GM12878 (cell line): ENCODE measurements at regions not wholly inside any gene's neighbourhood (a gene's known extent, or its start where the extent isn't known, plus 50 kb on each side); places are given as distances from the start of the nearest gene placed in this dataset.

ENCODE experiments used
- ATAC-seq: fragments of 200-7000 bp; cut with Tn5 transposase; 3 replicates; pipeline ENCODE4 v1.9.1; 2020; ENCODE audit warnings: mild to moderate bottlenecking, moderate library complexity
- BruUV-seq: library from RNA; stranded (reverse); fragments of 400-500 nt; replicated peaks from 2 replicates; lab custom pipeline; 2021; lab: Mats Ljungman, UMichigan
- CTCF ChIA-PET: fragments of 300-600 bp; sonication (Branson Sonifier 250); formaldehyde crosslinking; extraction: SDS; loops from one replicate; lab custom pipeline; 2021; ENCODE audit warnings: inconsistent platforms; lab: Yijun Ruan, JAX
- POLR2A ChIA-PET: fragments of 350-600 bp; formaldehyde crosslinking; extraction: SDS; loops from one replicate; lab custom pipeline; 2021; ENCODE audit warnings: inconsistent platforms; lab: Charles Lee
- RAD21 ChIA-PET: fragments of 300-600 bp; sonication (Branson Sonifier 250); formaldehyde crosslinking; loops from one replicate; lab custom pipeline; 2023; ENCODE audit warnings: antibody characterized with exemption; ENCODE audit not compliant: unreplicated experiment; lab: Charles Lee
- SMC1A ChIA-PET: fragments of 300-600 bp; sonication (Branson Sonifier 250); formaldehyde crosslinking; loops from one replicate; lab custom pipeline; 2023; ENCODE audit not compliant: unreplicated experiment, uncharacterized antibody; lab: Charles Lee
- DNase-seq: peaks from one replicate; pipeline ENCODE4 v3.0.0-alpha.2; 2011; ENCODE audit warnings: low read depth, low spot score
- FAIRE-seq: peaks from 3 replicates; lab custom pipeline; 2011; peaks lifted over from hg19 to GRCh38; lab: Jason Lieb, UNC
- H2AFZ ChIP-seq: 2 replicates; pipeline ENCODE4 v1.6.0; 2011; ENCODE audit warnings: low read depth, low read length, control low read depth; ENCODE audit not compliant: control insufficient read depth
- H3K27ac ChIP-seq: 2 replicates; pipeline ENCODE4 v1.5.1; 2011; ENCODE audit warnings: control low read depth; ENCODE audit not compliant: control insufficient read depth, insufficient read depth
- H3K27me3 ChIP-seq, 2 experiments: replicated peaks in 1 of 2; 2 replicates each; pipeline versions ENCODE4 v1.6.0 to v1.6.1; 2011; ENCODE audit warnings: low read length in 1 of 2; ENCODE audit not compliant: control insufficient read depth in 2 of 2, insufficient read depth in 2 of 2
- H3K36me3 ChIP-seq, 2 experiments: 2 replicates each; pipeline ENCODE4 v1.5.1; 2011; ENCODE audit warnings: low read length in 1 of 2; ENCODE audit not compliant: control insufficient read depth in 2 of 2, insufficient read depth in 2 of 2
- H3K4me1 ChIP-seq: 2 replicates; pipeline ENCODE4 v1.6.1; 2011; ENCODE audit warnings: mild to moderate bottlenecking, low read length, moderate library complexity, mixed read lengths; ENCODE audit not compliant: control insufficient read depth, insufficient read depth
- H3K4me2 ChIP-seq: 2 replicates; pipeline ENCODE4 v1.6.0; 2011; ENCODE audit warnings: control low read depth; ENCODE audit not compliant: control insufficient read depth, insufficient read depth
- H3K4me3 ChIP-seq: fragments of 200-600 bp; sonication (generic); 2 replicates; pipeline ENCODE4 v1.5.1; 2016
- H3K79me2 ChIP-seq: 2 replicates; pipeline ENCODE4 v1.6.0; 2011; ENCODE audit warnings: low read length; ENCODE audit not compliant: control insufficient read depth, insufficient read depth
- H3K9ac ChIP-seq: 2 replicates; pipeline ENCODE4 v1.8.0; 2011; ENCODE audit warnings: low read length, control low read depth, mixed read lengths; ENCODE audit not compliant: control insufficient read depth, insufficient read depth
- H3K9me3 ChIP-seq: replicated peaks from 3 replicates; pipeline ENCODE4 v1.5.1; 2011; ENCODE audit warnings: mild to moderate bottlenecking, low read length; ENCODE audit not compliant: control insufficient read depth, insufficient read depth
- H4K20me1 ChIP-seq: 2 replicates; pipeline ENCODE4 v1.6.0; 2011; ENCODE audit not compliant: control insufficient read depth, insufficient read depth
- NR2F1 ChIP-seq: fragments of 450-650 bp; conservative IDR thresholded peaks from 2 replicates; pipeline ENCODE4 v1.6.1; 2017; ENCODE audit warnings: mild to moderate bottlenecking
- POLR2AphosphoS5 ChIP-seq: IDR thresholded peaks from 2 replicates; pipeline ENCODE4 v1.6.1; 2011; ENCODE audit warnings: mild to moderate bottlenecking, low read length, inconsistent platforms
- SREBF1 ChIP-seq: IDR thresholded peaks from 2 replicates; pipeline ENCODE4 v1.6.1; 2012; ENCODE audit warnings: mild to moderate bottlenecking, low read length
- STAT1 ChIP-seq: fragments of 450-650 bp; conservative IDR thresholded peaks from 2 replicates; pipeline ENCODE4 v1.6.1; 2014; ENCODE audit warnings: antibody characterized with exemption, mild to moderate bottlenecking
- STAT3 ChIP-seq: IDR thresholded peaks from 2 replicates; pipeline ENCODE4 v1.6.1; 2011; ENCODE audit warnings: low read depth, low read length, improper control_type of control experiment
- USF1 ChIP-seq: IDR thresholded peaks from 2 replicates; pipeline ENCODE4 v1.6.1; 2011; ENCODE audit warnings: borderline replicate concordance, low read depth, mild to moderate bottlenecking, moderate library complexity, mixed read lengths, low read length; ENCODE audit not compliant: insufficient read depth; ENCODE audit errors: extremely low read length
- ZNF207 ChIP-seq: fragments of 450-650 bp; IDR thresholded peaks from 2 replicates; pipeline ENCODE4 v1.6.1; 2014; ENCODE audit warnings: antibody characterized with exemption, mild to moderate bottlenecking, borderline replicate concordance
- ZNF217 ChIP-seq: fragments of 450-650 bp; IDR thresholded peaks from 2 replicates; pipeline ENCODE4 v1.6.1; 2017; ENCODE audit warnings: antibody characterized with exemption, mild to moderate bottlenecking
- WGBS: methylation state at CpG from one replicate; pipeline ENCODE4 v1.1.6; 2016; ENCODE audit warnings: low lambda C conversion rate; ENCODE audit not compliant: insufficient replicate concordance, insufficient coverage; ENCODE audit errors: missing lambda C conversion rate; 5-methylcytosine and 5-hydroxymethylcytosine counted together
- in situ Hi-C: fragments of 300-500 bp; cut with MboI; formaldehyde crosslinking; loops from 9 replicates; pipeline ENCODE4 v1.14.3; 2018; ENCODE audit warnings: mixed read lengths
- intact Hi-C: fragments of 100-400 bp; cut with micrococcal nuclease; formaldehyde crosslinking; loops from one replicate; pipeline ENCODE4 v1.14.2; 2022; ENCODE audit not compliant: unreplicated experiment

- in situ Hi-C loops (no loop called here), intact Hi-C loops (no loop called here)
- Histone ChIP-seq H3K27ac (no peak overlapping the region), H3K27me3 (no peaks in the 10 kb centered on the region; a peak in 1 of 4 replicates), H3K4me3 (no peak overlapping the region), H3K9me3 (no peaks in the 10 kb centered on the region), H3K79me2 (no peaks in the 10 kb centered on the region), H2AFZ (no peak overlapping the region), H3K4me2 (no peak overlapping the region), H3K9ac (no peak overlapping the region), H3K4me1 (no peaks in the 10 kb centered on the region), H3K36me3 (no peaks in the 10 kb centered on the region), H4K20me1 (no peaks in the 10 kb centered on the region)
- DNase-seq (no peak), ATAC-seq (no peak), FAIRE-seq (no peak)
- CTCF ChIA-PET, result no interaction called here
- POLR2A ChIA-PET, result no interaction called here
- TF ChIP-seq STAT1, result no peak
- no peak for TF ChIP-seq POLR2AphosphoS5
- no peak for TF ChIP-seq USF1
- no peak for TF ChIP-seq STAT3
- TF ChIP-seq ZNF207, result no peak
- 12% methylated on average over 8 of the region's 8 CpGs for WGBS
- BruUV-seq, result no TSS peak
- RAD21 ChIA-PET, result interaction anchor here (0.6 kb wide), 1 partner anchor 541 kb away, joined by 3 read pairs; no protein-coding TSS in a partner anchor
- SMC1A ChIA-PET, result no interaction called here
Observed at GRCh38 chr1:213659580-213660547, 327.9 kb upstream of the PROX1 start.

DNA sequence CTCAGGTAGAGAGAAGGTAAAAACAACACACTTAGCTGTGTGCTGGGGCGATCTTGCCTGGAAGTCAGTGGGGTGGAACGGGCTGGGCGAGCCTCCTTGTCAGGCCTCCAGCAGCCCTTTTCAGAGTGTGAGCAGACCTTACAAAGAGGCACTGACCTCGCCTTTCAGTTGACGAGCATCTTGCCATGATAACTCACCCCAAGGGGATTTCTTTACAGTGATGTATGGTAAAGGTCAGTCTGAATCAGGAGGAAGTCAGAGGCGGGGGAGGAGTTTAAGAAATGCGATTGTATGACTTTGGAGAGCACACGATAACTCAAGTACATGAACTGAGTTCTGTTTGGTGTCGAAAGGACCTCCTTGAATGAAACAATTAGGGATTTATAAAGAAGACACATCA lies 326.5 kb upstream of the PROX1 start:
- H2AFZ ChIP-seq, result no peak overlapping the region
- no peak for DNase-seq
- RAD21 ChIA-PET, result no interaction called here
- CTCF ChIA-PET, result no interaction called here
- WGBS, result 10% methylated on average over 9 of the region's 9 CpGs
- no peaks in the 10 kb centered on the region for H3K36me3 ChIP-seq
- no peaks in the 10 kb centered on the region for H3K4me1 ChIP-seq
- POLR2A ChIA-PET, result no interaction called here
- no peak overlapping the region for H3K4me2 ChIP-seq
- no peaks in the 10 kb centered on the region for H3K9me3 ChIP-seq
- BruUV-seq, result no TSS peak
- in situ Hi-C loops (no loop called here), intact Hi-C loops (no loop called here)
- no peaks in the 10 kb centered on the region; a peak in 1 of 4 replicates for H3K27me3 ChIP-seq
- TF ChIP-seq SREBF1, result no peak
- TF ChIP-seq NR2F1, result no peak
- no peak for TF ChIP-seq ZNF217
- no peak overlapping the region for H3K27ac ChIP-seq
- no peaks in the 10 kb centered on the region for H3K79me2 ChIP-seq
- SMC1A ChIA-PET, result no interaction called here
- H3K4me3 ChIP-seq, result no peak overlapping the region
- no peaks in the 10 kb centered on the region for H4K20me1 ChIP-seq
- ATAC-seq, result no peak
- no peak overlapping the region for H3K9ac ChIP-seq
- no peak for FAIRE-seq
